Myocyte (in vitro differentiated cells): ENCODE measurements at regions not wholly inside any gene's neighbourhood (a gene's known extent, or its start where the extent isn't known, plus 50 kb on each side); places are given as distances from the start of the nearest gene placed in this dataset.

Experiments used
- DNase-seq: peaks from one replicate; pipeline ENCODE4 v3.0.0-alpha.2; 2012; ENCODE audit warnings: low read depth

DNA sequence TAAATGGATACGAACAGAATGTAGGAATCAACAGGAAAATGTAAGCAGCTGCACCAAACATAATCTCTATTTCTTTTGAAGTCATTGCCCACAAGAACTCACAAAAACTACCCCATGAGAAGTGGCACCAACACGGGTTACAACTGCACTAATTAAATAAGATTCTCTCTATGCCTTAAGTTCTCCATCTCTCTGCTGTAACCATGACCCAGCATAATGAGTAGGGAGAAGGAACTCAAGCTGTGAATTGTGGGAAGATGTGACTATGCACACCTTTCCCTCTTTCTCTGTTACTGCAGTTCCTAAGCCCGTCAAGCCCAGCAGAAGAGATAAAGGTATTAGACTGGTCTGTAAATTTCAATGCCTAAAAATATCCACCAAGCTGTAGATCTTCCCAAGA is 614.0 kb downstream of the USP25 start:
- no peak for DNase-seq

DNA sequence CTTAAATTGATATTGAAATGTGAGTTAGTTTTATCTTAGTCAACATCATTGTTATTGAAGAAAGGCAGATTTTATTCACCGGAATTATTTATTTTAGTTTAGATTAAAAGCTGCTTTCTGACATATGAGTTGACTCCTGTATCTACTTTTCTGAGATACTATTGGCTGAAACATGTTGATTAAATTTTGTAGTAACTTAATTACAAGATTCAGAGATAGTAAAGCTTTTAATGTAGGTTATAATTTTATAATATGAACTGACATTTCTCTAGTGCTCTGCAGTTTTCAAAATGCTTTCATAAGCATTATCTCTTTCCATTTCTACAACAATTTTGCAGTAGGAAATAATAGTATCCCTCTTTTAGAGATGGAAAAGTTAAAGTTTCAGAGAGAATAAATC is 616.0 kb downstream of the USP25 start:
- no peak for DNase-seq

DNA sequence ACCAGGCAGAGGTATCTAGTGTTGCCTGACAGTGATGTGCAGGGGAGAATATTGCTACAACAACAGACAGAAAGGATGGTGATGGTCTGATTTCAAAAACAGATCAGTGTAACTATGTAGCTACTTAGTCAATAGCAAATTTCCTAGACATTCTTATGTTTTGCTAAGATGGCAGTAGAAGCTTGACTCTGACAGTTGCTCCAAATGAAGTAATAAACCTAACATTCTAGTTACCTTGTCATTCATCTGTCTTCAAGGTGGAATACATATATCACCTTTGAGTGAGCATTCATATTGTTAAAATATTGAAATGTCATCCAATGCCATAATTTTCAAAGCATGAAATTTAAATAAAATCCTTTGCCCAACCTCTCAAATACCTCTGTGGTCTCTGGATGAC is 617.4 kb downstream of the USP25 start:
- no peak for DNase-seq

DNA sequence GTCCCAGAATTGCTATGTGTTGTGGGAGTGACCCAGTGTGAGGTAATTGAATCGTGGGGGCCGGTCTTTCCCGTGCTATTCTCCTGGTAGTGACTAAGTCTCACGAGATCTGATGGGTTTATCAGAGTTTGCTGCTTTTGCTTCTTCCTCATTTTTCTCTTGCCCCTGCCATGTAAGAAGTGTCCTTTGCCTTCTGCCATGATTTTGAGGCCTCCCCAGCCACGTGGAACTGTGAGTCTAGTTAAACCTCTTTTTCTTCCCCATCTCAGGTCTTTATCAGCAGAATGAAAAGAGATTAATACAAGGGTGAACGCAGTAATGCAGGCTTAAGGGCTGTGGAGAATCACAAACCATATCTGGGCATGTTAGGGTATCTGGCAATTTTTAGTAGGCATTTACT is 624.0 kb downstream of the USP25 start:
- DNase-seq, result no peak

DNA sequence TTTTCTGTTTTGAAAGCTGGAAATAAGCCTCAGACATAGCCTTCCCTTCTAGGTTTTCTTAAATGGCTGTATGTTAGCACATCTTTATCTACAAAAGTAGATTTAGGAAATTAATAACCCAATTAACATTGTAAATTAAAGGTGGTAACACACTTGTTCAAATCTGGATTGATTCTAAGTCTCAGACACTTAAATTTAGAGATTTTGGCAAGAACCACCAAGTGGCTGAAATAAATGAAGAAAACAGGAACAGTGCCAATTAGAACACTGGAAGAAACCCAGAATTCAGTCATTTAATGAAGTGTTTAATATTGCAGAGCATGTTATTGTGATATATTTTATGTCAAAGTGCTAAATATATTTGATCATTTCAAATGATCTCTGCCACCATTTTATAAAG is 628.2 kb downstream of the USP25 start:
- no peak for DNase-seq

DNA sequence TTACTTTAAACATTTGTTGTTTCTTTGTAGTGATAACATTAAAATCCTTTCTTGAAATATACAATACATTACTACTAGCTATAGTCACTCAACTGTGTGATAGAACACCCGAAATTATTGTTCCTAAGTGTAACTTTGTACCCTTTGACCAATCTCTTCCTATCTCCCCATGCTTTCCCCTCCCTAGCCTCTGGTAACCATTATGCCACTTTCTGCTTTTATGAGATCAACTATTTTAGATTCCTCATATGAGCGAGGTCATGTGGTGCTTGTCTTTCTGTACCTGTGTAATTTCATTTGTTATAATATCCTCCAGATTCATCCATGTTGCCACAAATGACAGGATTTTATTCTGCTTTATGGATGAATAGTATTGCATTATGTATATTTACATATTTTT is 629.0 kb downstream of the USP25 start:
- no peak for DNase-seq

DNA sequence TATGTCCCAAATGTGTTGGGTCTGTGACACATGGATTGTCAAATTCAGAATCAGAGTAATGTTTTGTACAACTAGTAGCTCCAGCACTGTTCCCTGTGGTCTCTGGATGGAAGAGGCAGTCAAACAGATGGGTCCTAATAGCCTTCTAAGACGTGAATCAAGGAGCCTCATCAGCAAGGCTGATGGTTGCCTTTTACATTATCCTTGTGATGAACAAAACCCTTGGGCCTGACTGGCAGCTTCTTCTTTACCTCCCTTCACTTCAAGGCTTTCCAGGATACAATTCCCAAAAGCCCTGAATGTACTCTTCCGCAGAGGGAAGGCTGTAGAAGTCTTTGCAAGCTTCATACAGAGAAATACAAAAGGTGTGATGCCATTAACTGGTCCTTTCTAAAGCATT is 633.3 kb downstream of the USP25 start:
- no peak for DNase-seq

DNA sequence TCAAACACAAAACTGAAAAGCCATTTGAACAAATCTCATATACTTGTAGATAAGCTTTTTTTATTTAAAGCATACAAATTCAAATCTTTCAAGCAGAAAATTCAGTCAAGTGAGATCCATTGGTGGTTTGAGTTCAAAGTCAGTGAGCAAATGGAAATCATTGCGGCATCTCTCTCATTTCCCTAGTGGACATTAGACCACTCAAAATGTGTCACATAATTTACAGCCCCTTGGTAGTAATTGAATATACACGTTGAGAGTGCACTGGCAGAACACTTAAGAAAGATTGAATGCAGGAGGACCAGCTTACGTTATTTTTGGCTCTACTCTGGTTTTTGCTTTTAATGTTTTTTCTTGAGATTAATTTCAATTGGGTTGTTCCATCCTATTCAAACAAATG is 633.7 kb downstream of the USP25 start:
- DNase-seq, result no peak

DNA sequence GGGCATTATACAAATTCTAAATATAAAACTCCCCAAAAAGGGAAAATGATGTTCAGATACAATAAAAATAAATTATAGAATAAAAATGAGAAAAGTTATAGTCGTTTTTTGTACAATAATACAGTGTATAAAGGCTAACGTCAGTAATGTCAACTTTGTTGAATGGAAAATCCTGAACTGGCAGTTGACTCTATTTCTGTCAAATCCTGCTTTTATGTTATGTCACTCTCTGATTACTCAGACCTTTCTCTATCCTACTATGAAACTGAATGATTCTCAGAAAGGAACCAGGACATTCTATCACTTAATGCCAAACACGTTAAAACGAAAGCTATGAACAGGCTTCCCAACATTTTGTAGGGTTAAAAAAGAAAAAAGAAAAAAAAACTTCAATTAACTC is 636.4 kb downstream of the USP25 start:
- no peak for DNase-seq

DNA sequence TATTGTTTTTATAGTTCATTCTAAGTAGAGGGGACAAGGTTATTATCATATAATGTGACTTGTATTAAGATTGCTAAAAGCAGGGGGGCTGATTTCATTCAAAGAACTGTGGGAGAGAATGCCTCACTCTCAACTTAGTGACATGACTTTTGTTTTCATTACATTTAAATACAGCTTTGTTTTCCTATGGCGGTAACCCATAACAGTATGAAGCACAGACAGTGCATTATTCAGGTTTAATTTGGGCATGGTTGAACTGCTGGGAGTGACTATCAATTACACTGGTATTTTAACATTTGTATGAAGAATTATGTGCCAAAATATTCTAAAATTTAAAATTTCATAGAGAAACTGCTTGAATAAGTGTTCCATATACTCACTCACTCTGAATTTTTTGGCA is 637.3 kb downstream of the USP25 start:
- no peak for DNase-seq

DNA sequence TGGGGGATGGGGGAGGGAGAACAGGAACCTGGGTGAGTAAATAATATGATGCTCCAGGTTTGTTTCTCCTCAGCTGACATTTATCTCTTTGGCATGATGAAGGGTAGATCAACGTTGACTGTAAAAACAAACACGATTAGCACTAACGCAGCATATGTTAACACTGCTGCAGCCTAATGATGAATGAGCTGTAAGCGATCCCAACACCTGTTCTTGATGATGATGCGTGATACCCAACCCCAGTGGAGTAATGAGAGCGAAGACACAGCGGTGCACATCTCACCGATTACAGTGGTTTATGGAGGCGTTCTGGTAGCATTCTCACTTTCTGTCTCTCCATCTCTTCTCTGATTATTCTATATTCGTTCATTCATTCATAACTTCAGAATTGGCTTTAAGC is 640.4 kb downstream of the USP25 start:
- peak; percentile 37 for DNase-seq

DNA sequence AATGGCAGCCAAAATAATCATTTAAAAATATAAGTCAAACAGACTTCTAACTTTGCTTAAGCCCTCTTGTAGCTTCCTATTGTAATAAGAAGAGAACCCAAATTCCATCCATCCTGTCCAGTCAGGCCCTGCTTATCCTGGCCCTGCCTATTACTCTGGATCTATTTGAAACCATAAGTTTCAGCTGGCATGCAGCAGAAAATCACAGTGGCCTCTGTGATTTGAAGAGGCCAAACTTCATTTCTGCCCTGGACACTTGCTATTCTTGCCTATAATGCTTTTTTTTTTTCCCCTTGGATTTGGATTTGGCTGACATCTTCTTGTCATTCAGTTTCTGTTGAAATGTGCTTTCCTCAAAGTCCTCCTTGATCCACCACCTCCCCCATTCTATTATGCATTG is 642.8 kb downstream of the USP25 start:
- DNase-seq, result no peak

DNA sequence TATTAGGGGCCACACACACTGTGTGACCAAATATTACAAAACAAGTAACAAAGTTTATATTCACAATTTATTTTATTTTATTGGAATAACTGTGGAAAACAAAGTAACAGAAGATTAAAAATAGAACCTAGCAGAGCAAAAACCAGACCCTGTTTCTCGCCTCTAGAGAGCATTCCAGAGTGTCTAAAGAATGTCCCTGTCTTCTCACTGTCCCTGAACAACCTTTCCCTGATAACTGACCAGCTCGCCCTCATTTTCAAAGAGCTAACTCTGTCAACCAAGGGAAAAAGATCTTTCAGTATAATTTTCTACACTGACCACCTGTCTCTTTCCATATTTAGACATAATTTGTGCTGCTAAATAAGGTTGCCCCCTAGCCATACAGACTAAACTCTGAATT is 646.9 kb downstream of the USP25 start:
- peak; percentile 49 for DNase-seq

DNA sequence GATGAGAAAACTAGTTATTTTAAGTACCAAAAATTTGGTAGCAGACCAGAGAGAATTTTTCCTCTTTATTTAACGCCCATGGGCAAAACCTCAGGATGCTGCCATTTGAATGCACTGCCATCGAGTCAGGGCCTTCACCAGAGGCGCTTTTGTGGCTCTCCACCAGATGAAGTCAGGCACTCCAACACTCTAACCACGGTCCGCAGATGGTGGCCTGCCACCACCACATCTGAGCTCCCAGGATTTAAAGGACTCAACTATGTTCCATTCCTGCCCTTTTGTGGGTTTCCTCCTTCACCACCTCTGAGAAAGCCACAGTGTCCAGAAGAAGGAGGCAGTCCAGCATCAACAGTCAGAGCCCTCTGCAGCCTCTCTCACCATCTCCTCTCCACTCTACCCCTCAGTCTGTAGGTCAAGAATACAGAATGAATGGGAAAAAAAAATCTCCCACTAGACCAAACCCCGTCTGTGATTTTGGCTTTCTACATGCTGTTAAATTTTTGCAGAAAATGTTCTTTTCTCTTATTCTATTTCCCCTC is 647.4 kb downstream of the USP25 start:
- DNase-seq, result peak; percentile 96

DNA sequence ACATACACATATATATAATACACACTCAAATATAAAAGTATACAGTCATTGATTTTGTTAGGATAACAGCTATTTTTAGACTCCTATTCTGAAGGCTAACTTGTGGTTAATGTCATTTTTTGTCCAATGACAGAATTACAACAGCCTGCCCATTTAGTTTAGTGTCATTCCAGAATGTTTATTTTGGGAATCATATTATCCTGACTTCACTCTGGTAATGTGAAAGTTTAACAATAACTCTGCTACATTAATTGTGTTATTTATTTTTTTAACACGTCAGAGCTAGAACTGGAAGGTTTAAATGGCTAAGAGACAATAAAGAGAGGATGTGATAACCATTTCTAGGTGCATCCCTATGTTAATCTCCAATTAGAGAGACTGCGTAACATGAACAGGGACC is 648.1 kb downstream of the USP25 start:
- peak; percentile 3 for DNase-seq

DNA sequence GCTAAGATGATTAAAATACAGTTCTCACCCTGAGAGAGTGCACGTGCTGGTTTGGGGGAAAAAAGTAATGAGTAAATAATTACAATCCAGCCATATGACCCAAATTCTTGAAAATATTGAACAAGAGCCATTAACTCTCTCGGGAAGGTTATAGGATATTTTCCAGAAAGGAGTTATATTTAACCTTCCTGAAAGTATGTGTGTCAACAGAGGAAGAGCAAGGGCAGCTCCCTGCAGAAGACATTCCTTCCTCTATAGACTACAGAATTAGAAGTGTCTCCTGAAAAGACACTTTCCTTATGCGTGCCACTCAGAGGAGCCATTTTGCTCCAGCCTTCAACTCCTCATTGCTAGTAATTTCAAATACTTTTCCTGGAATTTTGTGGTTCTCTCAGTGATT is 648.7 kb downstream of the USP25 start:
- DNase-seq, result no peak

DNA sequence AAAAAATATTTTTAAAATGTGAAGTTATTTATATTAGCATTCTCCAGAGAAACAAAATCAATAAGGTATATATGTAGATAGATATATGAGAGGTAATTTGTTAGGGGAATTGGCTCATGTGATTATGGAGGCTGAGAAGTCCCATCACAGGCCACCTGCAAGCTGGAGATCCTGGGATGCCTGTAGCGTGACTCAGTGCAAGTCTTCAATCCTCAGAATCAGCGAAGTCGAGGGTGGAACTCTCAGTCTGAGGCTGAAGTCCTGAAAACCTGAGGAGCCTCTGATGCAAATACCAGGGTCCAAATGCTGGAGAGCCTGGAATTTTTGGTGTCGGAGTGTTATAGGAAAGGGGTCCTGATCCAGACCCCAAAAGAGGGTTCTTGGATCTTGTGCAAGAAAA is 658.5 kb downstream of the USP25 start:
- no peak for DNase-seq

DNA sequence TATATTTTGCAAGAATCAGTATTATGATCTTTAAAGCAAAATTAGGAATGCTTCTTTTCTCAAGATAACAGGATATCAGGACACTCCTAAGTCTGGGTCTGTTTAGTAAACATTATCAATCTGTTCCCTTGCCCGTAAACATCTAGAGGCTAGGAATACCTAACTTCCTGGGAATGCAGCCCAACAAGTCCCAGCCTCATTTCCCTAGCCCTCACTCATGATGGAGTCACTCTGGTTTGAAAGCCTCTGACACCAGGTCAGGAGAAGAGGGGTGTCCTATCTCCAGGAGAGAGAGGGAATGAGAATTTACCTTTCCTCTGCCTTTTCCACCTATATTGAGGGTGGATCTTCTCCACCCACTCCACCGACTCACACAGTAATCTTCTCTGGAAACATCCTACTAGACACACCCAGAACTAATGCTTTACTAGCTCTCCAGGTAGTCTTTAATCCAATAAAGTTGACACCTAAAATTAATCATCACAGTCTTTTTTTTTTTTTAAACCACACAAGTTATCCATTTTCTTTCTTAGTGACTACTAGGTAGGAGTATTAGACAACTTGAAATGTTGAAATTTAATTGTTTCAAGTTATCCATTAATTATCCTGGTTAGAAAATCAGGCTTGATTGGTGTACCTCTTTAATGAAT is 659.3 kb downstream of the USP25 start:
- DNase-seq, result no peak

DNA sequence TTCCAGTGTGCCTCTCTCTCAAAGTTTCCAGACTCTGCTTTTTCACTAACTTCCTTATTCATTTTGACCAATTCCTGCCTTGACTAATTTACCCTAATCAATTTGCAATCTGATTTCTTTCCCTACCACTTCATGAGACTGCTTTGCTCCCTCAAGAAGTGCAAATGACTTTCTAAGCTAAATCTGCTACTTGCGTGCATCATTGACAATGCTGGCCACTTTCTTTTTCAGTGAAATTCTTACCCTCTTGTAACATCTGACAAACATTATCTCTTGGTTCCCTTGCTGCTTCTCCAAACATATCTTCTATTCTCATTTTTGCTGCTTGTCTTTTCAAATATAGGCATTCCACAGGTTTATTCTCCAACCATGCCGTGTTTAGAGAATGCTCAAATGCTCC is 659.9 kb downstream of the USP25 start:
- no peak for DNase-seq

DNA sequence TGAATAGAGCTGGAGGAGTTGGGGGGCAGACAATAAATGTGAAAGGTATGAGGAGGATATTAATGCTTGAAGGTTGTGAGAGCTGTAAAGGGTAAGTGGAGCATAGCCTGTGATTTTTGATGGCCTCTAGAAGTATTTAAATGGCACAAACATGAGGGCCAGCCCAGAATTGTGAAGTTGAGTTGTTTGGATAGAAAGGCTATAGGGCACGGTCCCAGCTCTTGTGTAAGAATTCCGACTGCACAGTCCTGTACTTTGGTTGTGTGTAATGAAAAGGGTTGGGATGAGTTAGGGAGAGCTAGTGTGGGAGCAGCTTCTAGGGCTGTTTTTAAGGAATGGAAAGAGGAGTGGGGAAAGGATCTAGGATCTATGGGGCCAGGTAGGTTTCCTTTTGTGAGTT is 665.5 kb downstream of the USP25 start:
- no peak for DNase-seq

DNA sequence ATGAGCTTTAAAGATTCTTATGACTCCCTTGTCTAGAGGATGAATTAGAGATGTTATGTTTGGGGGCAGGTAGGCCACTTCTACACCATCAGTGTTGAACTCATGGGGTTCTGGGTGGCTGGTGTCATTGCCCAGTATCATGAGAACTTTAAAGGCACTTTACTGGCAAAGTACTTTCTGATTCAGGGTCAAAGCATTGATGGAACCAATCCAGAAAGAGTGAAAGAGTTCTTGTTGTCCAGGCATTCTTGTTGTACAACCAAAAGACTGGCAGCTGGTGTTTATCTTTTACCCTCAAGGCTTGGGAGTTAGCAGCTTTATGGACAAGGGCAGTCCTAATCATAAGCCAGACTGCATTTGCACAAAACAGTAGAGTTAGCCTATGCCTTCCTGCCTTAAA is 673.0 kb downstream of the USP25 start:
- DNase-seq, result peak; percentile 45

DNA sequence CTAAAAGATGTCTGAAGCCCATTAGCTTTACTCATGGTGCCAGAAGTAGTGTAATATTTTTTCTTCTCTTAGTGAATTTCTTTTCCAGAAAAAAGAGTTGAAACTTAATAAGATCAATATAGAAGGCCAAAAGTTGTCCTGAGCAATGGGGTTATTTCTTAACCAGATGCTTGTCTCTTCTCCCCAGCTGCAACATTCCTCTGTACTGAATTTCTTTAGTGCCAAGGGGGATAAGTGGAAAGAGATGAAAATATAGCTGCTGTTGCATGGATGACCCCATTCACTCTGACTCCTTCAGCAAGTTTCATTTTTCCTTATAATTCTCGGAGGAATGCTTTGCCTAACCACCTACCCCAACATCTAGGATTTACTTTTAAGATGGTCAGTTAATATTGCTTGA is 675.0 kb downstream of the USP25 start:
- DNase-seq, result no peak

DNA sequence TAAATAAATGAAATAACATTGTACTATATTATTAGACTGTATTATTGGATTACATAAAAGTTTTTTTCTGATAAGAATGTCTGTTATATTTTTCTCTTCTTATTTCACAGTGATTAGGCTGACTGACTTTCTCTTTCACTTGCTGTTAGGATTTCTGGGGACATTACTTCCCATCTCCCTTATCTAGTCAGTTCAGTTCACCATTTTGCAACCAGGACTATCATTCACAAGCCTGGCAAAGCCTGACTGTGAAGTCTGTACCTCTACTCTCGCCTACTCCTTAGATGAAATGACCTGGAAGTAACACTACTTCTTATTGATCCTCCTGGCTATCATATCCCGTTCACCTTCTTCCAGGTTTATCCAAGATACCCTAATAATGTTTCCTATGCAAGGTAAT is 676.6 kb downstream of the USP25 start:
- DNase-seq, result no peak
